Ascending aorta (tissue), 2 donors: ENCODE measurements at regions not wholly inside any gene's neighbourhood (a gene's known extent, or its start where the extent isn't known, plus 50 kb on each side); places are given as distances from the start of the nearest gene placed in this dataset.

Experiments used
- DNase-seq, 2 donors: peaks; one replicate each; pipeline ENCODE4 v3.0.0-alpha.2; 2019; ENCODE audit warnings: low spot score in 2 of 2
- H3K27ac ChIP-seq, 2 donors: fragments of 200-600 bp; sonication (generic); one replicate each; pipeline ENCODE4 v1.5.1; 2016 to 2017; ENCODE audit warnings: mild to moderate bottlenecking in 1 of 2
- H3K27me3 ChIP-seq: fragments of 200-600 bp; sonication (generic); one replicate; pipeline ENCODE4 v1.5.1; 2017
- H3K36me3 ChIP-seq, 2 donors: fragments of 200-600 bp; sonication (generic); one replicate each; pipeline ENCODE4 v1.5.1; 2016
- H3K4me1 ChIP-seq, 2 donors: fragments of 200-600 bp; sonication (generic); one replicate each; pipeline ENCODE4 v1.5.1; 2016 to 2017; ENCODE audit warnings: mild to moderate bottlenecking in 1 of 2
- H3K4me3 ChIP-seq, 2 donors: fragments of 200-600 bp; sonication (generic); one replicate each; pipeline ENCODE4 v1.5.1; 2016 to 2017; ENCODE audit warnings: mild to moderate bottlenecking in 1 of 2
- H3K9me3 ChIP-seq, 2 donors: fragments of 200-600 bp; sonication (generic); one replicate each; pipeline ENCODE4 v1.5.1; 2016
- intact Hi-C: fragments of 100-400 bp; cut with DNase I; formaldehyde crosslinking; loops from one replicate; pipeline ENCODE4 v1.15.1; 2023
- TF ChIP-seq, protein P1 (sequence below), 3 experiments: fragments of 200-600 bp in 2 of 3; fragments of 450-650 bp in 1 of 3; sonication (generic) in 2 of 3; IDR thresholded peaks; one replicate each; pipeline ENCODE4 v1.5.1; 2016 to 2019; ENCODE audit warnings: antibody characterized with exemption in 3 of 3, mild to moderate bottlenecking in 1 of 3, moderate library complexity in 1 of 3

DNA sequence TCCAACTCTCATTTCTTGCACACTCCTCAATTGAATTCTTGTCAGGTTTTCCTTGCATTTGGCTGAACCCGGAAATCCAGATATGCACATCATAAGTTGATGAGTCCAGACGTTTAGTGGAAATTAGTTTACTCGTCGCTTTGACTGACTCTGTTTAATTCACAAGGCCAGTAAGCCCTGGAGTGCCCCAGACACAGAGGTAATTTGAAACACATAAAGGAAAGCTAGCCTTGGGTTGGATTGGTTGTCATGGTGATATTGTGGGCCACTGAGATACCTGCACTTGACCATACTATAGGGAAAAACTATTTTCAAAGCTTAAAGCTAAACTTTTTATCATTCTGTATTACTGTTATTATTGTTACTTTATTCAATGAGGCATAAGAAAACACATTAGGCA, 178.3 kb upstream of the CA10 start:
- Histone ChIP-seq H3K27ac (no peak overlapping the region), H3K27me3 (no peaks in the 10 kb centered on the region), H3K4me1 (no peaks in the 10 kb centered on the region), H3K9me3 (no peaks in the 10 kb centered on the region), H3K4me3 (no peak overlapping the region), H3K36me3 (no peaks in the 10 kb centered on the region)
- DNase-seq, result no peak
- intact Hi-C loops, result no loop called here
- TF ChIP-seq, protein P1, sequence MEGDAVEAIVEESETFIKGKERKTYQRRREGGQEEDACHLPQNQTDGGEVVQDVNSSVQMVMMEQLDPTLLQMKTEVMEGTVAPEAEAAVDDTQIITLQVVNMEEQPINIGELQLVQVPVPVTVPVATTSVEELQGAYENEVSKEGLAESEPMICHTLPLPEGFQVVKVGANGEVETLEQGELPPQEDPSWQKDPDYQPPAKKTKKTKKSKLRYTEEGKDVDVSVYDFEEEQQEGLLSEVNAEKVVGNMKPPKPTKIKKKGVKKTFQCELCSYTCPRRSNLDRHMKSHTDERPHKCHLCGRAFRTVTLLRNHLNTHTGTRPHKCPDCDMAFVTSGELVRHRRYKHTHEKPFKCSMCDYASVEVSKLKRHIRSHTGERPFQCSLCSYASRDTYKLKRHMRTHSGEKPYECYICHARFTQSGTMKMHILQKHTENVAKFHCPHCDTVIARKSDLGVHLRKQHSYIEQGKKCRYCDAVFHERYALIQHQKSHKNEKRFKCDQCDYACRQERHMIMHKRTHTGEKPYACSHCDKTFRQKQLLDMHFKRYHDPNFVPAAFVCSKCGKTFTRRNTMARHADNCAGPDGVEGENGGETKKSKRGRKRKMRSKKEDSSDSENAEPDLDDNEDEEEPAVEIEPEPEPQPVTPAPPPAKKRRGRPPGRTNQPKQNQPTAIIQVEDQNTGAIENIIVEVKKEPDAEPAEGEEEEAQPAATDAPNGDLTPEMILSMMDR (IDR thresholded peaks at IDR 0.05), result no peak

DNA sequence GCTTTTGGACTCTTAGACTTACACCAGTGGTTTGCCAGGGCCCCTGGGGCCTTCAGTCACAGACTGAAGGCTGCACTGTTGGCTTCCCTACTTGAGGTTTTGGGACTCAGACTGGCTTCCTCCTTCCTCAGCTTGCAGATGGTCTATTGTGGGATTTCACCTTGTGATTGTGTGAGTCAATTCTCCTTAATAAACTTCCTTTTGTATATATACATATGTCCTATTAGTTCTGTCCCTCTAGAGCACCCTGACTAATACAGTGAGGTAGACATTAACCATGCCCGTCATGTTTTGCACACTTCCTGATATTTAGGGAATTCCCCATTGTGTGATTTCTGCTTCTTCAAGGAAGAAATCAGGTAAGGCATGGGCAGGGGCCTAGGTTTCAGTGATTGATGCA, 147.8 kb upstream of the CA10 start:
- Histone ChIP-seq H3K27me3 (no peaks in the 10 kb centered on the region), H3K36me3 (no peaks in the 10 kb centered on the region), H3K27ac (no peak overlapping the region), H3K4me1 (no peaks in the 10 kb centered on the region), H3K4me3 (no peak overlapping the region), H3K9me3 (no peaks in the 10 kb centered on the region)
- TF ChIP-seq, protein P1 (IDR thresholded peaks at IDR 0.05), result no peak
- intact Hi-C loops, result no loop called here
- no peak for DNase-seq

DNA sequence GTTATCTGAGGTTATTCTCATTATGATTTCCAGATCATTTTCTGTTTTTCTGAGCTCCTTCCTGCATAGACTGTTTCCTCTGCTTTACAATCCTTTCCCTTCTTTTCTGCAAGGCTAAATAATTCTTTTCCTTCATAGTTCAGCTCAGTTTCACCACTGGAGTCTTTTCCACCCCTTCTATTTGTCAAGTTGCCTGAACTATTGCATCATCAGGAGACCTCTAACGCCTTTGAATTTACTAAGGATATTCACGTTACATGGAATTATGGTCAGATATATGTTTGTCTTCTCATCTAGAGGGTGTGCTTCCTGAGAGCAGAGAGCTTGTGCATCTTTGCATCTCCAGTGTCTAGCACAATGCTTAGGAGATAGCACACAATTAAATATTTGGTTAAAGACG, 140.4 kb upstream of the CA10 start:
- intact Hi-C loops, result no loop called here
- H3K27me3 ChIP-seq, result no peaks in the 10 kb centered on the region
- TF ChIP-seq, protein P1 (IDR thresholded peaks at IDR 0.05), result no peak
- no peaks in the 10 kb centered on the region for H3K36me3 ChIP-seq
- no peak overlapping the region for H3K4me3 ChIP-seq
- no peaks in the 10 kb centered on the region for H3K4me1 ChIP-seq
- no peak overlapping the region for H3K27ac ChIP-seq
- no peaks in the 10 kb centered on the region for H3K9me3 ChIP-seq
- DNase-seq, result no peak

DNA sequence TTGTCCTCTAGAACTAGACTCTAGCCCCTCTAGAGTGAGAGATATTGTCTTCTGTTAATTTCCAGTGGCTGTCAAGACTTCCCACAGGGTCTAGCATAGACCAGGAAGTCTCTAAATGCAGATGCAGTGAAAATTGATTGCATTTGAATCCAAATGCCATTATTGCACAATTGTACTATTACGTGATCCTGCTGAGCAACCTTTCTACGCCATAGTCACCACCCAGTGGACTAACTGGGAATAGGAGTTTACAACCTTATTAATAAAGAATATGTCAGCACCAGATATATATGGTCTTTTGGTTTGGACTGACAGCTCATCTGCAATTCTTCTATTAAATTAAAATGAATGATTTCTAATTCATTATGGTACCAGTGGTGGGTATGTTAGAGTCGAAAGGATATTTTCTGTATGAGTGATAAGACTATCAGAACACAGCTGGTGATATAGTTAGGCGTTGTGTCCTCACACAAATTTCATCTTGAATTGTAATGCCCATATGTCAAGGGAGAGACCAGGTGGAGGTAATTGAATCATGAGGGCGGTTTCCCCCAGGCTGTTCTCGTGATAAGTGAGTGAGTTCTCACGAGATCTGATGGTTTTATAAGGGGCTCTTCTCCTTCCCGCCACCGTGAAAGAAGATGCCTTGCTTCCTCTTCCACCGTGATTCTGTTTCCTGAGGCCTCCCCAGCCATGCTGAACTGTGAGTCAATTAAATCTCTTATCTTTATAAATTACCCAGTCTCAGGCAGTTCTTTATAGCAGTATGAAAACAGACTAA, 138.9 kb upstream of the CA10 start:
- DNase-seq, result no peak
- H3K27ac ChIP-seq, result no peak overlapping the region
- TF ChIP-seq, protein P1 (IDR thresholded peaks at IDR 0.05), result no peak
- H3K4me1 ChIP-seq, result no peaks in the 10 kb centered on the region
- no peak overlapping the region for H3K4me3 ChIP-seq
- no peaks in the 10 kb centered on the region for H3K27me3 ChIP-seq
- intact Hi-C loops, result no loop called here
- no peaks in the 10 kb centered on the region for H3K36me3 ChIP-seq
- no peaks in the 10 kb centered on the region for H3K9me3 ChIP-seq

DNA sequence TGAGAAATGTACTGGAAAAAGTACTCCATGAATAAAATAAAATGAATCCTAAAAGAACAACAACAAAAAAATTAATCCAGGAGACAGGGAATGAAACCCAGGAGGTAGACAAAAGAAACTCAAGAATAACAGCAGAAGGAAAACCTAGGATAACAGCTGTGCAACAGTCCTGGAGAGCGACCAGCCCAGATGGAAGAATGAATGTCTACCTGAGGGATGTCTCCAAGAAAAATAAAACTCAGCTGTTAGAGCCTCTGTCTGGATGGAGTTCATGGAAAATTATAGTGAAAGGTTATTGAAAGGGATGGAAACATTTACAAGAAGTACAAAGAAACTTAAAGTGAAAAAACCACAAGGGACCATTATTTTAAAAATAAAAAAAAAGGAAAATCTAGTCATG, 135.8 kb upstream of the CA10 start:
- H3K36me3 ChIP-seq, result no peaks in the 10 kb centered on the region
- intact Hi-C loops, result no loop called here
- H3K27ac ChIP-seq, result no peak overlapping the region
- TF ChIP-seq, protein P1 (IDR thresholded peaks at IDR 0.05), result no peak
- no peaks in the 10 kb centered on the region for H3K4me1 ChIP-seq
- H3K4me3 ChIP-seq, result no peak overlapping the region
- no peaks in the 10 kb centered on the region for H3K27me3 ChIP-seq
- DNase-seq, result no peak
- H3K9me3 ChIP-seq, result no peaks in the 10 kb centered on the region

DNA sequence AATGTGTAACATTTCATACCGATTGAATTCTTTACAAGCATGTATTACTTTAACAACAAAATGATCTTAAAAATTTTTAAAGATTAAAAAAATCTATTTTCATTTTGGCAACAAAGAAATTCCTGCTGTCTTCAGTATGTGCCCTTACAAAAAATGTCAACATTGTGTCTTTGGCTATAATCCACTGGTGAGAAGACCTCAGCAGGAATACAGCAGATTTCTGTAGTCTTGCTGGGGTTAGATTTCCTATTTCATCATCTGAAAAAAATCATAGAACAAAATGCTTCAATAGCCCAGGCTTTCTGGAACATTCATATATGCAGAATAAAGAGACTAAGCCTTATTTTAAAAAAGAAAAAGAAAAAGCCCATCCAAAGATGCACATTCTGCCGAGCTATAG, 129.1 kb upstream of the CA10 start:
- DNase-seq, result no peak
- Histone ChIP-seq H3K27me3 (no peaks in the 10 kb centered on the region), H3K36me3 (no peaks in the 10 kb centered on the region), H3K9me3 (no peaks in the 10 kb centered on the region), H3K27ac (no peak overlapping the region), H3K4me3 (no peak overlapping the region), H3K4me1 (no peaks in the 10 kb centered on the region)
- TF ChIP-seq, protein P1 (IDR thresholded peaks at IDR 0.05), result no peak
- intact Hi-C loops, result no loop called here
